ENCODE measurements at regions not wholly inside any gene's neighbourhood (a gene's known extent, or its start where the extent isn't known, plus 50 kb on each side); places are given as distances from the start of the nearest gene placed in this dataset.
A peak's percentile ranks its signal among the peaks of the same experiment; 100 is the strongest.

DNA sequence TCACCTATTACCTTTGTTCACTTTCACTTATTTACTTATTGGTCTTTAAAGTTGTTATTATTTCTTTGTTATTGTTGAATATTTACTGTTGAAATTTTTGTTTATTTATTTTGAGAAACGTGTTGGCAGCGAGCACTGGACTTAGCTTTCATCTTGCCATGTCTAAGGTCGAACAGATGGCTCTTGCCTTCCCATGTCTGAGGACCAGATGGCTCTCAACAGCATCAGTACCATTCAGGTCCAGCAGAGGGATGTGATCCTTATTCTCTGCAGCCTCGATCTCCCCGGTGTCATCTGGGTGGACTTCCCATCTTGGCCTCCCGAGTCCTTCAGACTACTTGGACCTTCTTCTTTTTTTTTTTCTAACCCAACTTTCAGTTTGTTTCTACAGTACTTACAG, 1437.6 kb downstream of the UQCRFS1 start:
- POLR2A ChIA-PET, result no interaction called here
- intact Hi-C loops (cut with micrococcal nuclease), result loop anchor here (1.0 kb wide), 1 partner anchor 18 kb away; no protein-coding TSS in a partner anchor

DNA sequence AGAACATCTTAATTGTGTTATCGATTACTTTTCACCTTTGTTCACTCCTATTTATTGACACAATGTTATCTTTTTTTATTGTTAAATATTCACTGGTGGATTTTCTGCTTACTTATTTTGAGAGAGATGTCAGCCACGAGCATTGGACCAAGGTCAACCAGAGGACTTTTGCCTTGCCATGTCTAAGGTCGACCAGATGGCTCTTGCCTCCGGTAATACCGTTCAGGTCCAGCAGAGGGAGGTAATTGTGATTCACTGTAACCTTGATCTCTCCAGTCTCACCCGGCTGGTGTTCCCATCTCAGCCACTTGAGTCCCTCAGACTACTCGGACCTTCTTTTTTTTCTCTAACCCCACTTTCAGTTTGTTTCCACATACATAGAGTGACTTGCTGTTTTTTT, 1438.1 kb downstream of the UQCRFS1 start:
- no peaks in the 10 kb centered on the region for H3K27me3 Mint-ChIP-seq

More for the DNA sequence above, 1437.6 kb downstream of the UQCRFS1 start:
- peaks cover 38% of the 10 kb centered on the region for H3K9me3 Mint-ChIP-seq
- peaks cover 55% of the 10 kb centered on the region for H3K36me3 Mint-ChIP-seq (ENCODE audit: low read depth)
- no peaks in the 10 kb centered on the region for H3K27me3 Mint-ChIP-seq
- ATAC-seq (ENCODE audit: low read depth), result no peak
- no peak for DNase-seq
- CTCF ChIA-PET, result interaction anchor here (0.8 kb wide), 1 partner anchor 18 kb away, joined by 3 read pairs; no protein-coding TSS in a partner anchor
- TF ChIP-seq, protein P1, sequence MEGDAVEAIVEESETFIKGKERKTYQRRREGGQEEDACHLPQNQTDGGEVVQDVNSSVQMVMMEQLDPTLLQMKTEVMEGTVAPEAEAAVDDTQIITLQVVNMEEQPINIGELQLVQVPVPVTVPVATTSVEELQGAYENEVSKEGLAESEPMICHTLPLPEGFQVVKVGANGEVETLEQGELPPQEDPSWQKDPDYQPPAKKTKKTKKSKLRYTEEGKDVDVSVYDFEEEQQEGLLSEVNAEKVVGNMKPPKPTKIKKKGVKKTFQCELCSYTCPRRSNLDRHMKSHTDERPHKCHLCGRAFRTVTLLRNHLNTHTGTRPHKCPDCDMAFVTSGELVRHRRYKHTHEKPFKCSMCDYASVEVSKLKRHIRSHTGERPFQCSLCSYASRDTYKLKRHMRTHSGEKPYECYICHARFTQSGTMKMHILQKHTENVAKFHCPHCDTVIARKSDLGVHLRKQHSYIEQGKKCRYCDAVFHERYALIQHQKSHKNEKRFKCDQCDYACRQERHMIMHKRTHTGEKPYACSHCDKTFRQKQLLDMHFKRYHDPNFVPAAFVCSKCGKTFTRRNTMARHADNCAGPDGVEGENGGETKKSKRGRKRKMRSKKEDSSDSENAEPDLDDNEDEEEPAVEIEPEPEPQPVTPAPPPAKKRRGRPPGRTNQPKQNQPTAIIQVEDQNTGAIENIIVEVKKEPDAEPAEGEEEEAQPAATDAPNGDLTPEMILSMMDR (IDR thresholded peaks at IDR 0.05), result no peak
- peaks cover 12% of the 10 kb centered on the region for H3K4me1 Mint-ChIP-seq
- H3K27ac Mint-ChIP-seq, result no peak overlapping the region
- H3K4me3 Mint-ChIP-seq, result no peak overlapping the region

DNA sequence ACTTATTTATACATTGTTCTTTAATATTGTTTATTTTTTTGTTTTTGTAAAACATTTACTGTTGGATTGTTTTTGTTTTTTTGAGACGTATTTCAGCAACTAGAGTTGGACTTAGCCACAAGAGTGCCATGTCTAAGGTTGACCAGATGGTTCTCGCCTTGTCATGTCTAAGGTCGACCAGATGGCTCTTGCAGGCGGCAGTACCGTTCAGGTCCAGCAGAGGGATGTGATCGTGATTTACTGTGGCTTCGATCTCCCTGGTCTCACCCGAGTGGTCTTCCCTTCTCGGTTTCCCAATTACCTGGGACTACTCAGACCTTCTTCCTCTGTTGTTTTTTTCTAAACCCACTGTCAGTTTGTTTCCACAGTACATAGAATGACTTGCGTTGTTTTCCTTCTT, 1438.6 kb downstream of the UQCRFS1 start:
- Mint-ChIP-seq H3K27me3 (no peaks in the 10 kb centered on the region), H3K9me3 (peaks cover 47% of the 10 kb centered on the region), H3K27ac (no peak overlapping the region), H3K4me3 (no peak overlapping the region), H3K36me3 (ENCODE audit: low read depth) (peaks cover 56% of the 10 kb centered on the region), H3K4me1 (peaks cover 2% of the 10 kb centered on the region)
- ChIA-PET CTCF (no interaction called here), POLR2A (no interaction called here)
- TF ChIP-seq, protein P1 (IDR thresholded peaks at IDR 0.05), result no peak
- ATAC-seq (ENCODE audit: low read depth) (no peak), DNase-seq (no peak)
- intact Hi-C loops (cut with micrococcal nuclease), result no loop called here

More for the DNA sequence above, 1438.1 kb downstream of the UQCRFS1 start:
- ATAC-seq (ENCODE audit: low read depth) (peak; percentile 31), DNase-seq (no peak)
- Mint-ChIP-seq H3K27ac (no peak overlapping the region), H3K4me3 (no peak overlapping the region), H3K36me3 (ENCODE audit: low read depth) (peaks cover 56% of the 10 kb centered on the region), H3K4me1 (peaks cover 6% of the 10 kb centered on the region), H3K9me3 (peaks cover 44% of the 10 kb centered on the region)
- intact Hi-C loops (cut with micrococcal nuclease), result loop anchor here (1.0 kb wide), 1 partner anchor 18 kb away; no protein-coding TSS in a partner anchor
- ChIA-PET CTCF (interaction anchor here (0.8 kb wide), 1 partner anchor 19 kb away, joined by 3 read pairs; no protein-coding TSS in a partner anchor), POLR2A (no interaction called here)
- TF ChIP-seq, protein P1 (IDR thresholded peaks at IDR 0.05), result no peak

DNA sequence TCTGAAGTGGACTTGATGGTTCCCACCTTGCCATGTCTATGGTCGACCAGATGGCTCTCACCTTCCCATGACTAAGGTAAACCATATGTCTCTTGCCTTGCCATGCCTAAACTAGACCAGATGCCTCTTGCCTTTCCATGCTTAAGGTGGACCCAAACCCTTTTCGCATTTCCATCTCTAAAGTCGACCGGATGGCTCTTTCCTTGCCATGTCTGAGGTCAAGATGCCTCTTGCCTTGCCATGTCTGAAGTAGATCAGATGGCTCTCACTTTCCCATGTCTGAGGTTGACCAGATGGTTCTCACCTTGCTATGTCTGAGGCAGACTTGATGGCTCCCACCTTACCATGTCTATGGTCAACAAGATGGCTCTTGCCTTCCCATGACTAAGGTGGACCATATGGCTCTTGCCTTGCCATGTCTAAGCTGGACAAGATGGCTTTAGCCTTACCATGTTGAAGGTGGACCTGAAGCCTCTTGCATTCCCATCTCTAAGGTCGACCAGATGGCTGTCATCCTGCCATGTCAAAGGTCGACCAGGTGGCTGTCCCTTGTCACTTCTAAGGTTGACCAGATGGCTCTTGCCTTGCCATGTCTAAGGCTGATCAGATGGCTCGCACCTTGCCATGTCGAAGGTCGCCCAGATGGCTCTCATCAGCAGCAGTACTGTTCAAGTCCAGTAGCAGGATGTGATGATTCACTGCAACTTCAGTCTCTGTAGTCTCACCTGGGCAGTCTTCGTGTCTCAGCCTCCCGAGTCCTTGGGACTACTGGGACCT, 1439.4 kb downstream of the UQCRFS1 start:
- H3K4me1 Mint-ChIP-seq, result no peaks in the 10 kb centered on the region
- no peak for ATAC-seq (ENCODE audit: low read depth)
- no peak overlapping the region for H3K4me3 Mint-ChIP-seq
- H3K27ac Mint-ChIP-seq, result no peak overlapping the region
- intact Hi-C loops (cut with micrococcal nuclease), result no loop called here
- DNase-seq, result no peak
- no peaks in the 10 kb centered on the region for H3K27me3 Mint-ChIP-seq
- TF ChIP-seq, protein P1 (IDR thresholded peaks at IDR 0.05), result no peak
- H3K36me3 Mint-ChIP-seq (ENCODE audit: low read depth), result peaks cover 50% of the 10 kb centered on the region
- H3K9me3 Mint-ChIP-seq, result peaks cover 54% of the 10 kb centered on the region
- ChIA-PET POLR2A (no interaction called here), CTCF (no interaction called here)

DNA sequence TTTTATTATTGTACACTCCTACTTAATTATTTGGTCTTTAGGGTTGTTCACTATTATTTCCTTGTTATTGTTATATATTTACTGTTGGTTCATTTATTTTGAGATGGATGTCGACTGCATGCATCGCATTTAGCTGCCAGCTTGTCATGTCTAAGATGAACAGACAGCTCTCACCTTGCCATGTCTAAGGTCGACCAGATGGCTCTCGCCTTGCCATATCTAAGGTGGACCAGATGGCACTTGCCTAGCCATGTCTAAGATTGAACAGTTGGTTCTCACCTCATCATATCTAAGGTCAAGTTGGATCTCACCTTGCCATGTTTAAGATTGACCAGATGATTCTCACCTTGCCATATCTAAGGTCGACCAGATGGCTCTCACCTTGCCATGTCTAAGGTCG, 1440.9 kb downstream of the UQCRFS1 start:
- TF ChIP-seq, protein P1 (IDR thresholded peaks at IDR 0.05), result no peak
- peaks cover 56% of the 10 kb centered on the region for H3K9me3 Mint-ChIP-seq
- no peak overlapping the region for H3K4me3 Mint-ChIP-seq
- H3K27me3 Mint-ChIP-seq, result no peaks in the 10 kb centered on the region
- CTCF ChIA-PET, result no interaction called here
- no peak for ATAC-seq (ENCODE audit: low read depth)
- no peak overlapping the region for H3K27ac Mint-ChIP-seq
- no peaks in the 10 kb centered on the region for H3K4me1 Mint-ChIP-seq
- no peak for DNase-seq
- H3K36me3 Mint-ChIP-seq (ENCODE audit: low read depth), result peaks cover 44% of the 10 kb centered on the region
- POLR2A ChIA-PET, result no interaction called here
- intact Hi-C loops (cut with micrococcal nuclease), result no loop called here
